ENCODE measurements at regions not wholly inside any gene's neighbourhood (a gene's known extent, or its start where the extent isn't known, plus 50 kb on each side); places are given as distances from the start of the nearest gene placed in this dataset.
A peak's percentile ranks its signal among the peaks of the same experiment; 100 is the strongest.

- Mint-ChIP-seq H3K4me3 (no peak overlapping the region), H3K4me1 (ENCODE audit: low read depth) (no peaks in the 10 kb centered on the region), H3K36me3 (no peaks in the 10 kb centered on the region), H3K27me3 (peaks cover 3% of the 10 kb centered on the region), H3K27ac (no peak overlapping the region), H3K9me3 (no peaks in the 10 kb centered on the region)
- DNase-seq: peak; percentile 26
- CTCF ChIA-PET: no interaction called here
- POLR2A ChIA-PET: no interaction called here
- intact Hi-C loops (cut with micrococcal nuclease): no loop called here
These were observed 367.4 kb upstream of the MYT1L start for GRCh38 chr2:2698182-2699120.

- H3K9me3 Mint-ChIP-seq: no peaks in the 10 kb centered on the region
- intact Hi-C loops (cut with micrococcal nuclease): no loop called here
- peaks cover 3% of the 10 kb centered on the region for H3K27me3 Mint-ChIP-seq
These were observed 365.8 kb upstream of the MYT1L start for GRCh38 chr2:2696733-2697455.

GRCh38 chr2:2696325-2696724 lies 365.2 kb upstream of the MYT1L start:
- no peak for DNase-seq
- Mint-ChIP-seq H3K27ac (no peak overlapping the region), H3K4me1 (ENCODE audit: low read depth) (no peaks in the 10 kb centered on the region), H3K36me3 (no peaks in the 10 kb centered on the region), H3K9me3 (no peaks in the 10 kb centered on the region), H3K4me3 (no peak overlapping the region), H3K27me3 (peaks cover 3% of the 10 kb centered on the region)
- POLR2A ChIA-PET: no interaction called here
- CTCF ChIA-PET: interaction anchor here (0.8 kb wide), 1 partner anchor 616 kb away, joined by 4 read pairs; no protein-coding TSS in a partner anchor
- intact Hi-C loops (cut with micrococcal nuclease): no loop called here

More at GRCh38 chr2:2696733-2697455, 365.8 kb upstream of the MYT1L start:
- POLR2A ChIA-PET: no interaction called here
- H3K27ac Mint-ChIP-seq: no peak overlapping the region
- DNase-seq: no peak
- H3K36me3 Mint-ChIP-seq: no peaks in the 10 kb centered on the region
- CTCF ChIA-PET: interaction anchor here (0.8 kb wide), 1 partner anchor 617 kb away, joined by 4 read pairs; no protein-coding TSS in a partner anchor
- H3K4me3 Mint-ChIP-seq: no peak overlapping the region
- no peaks in the 10 kb centered on the region for H3K4me1 Mint-ChIP-seq (ENCODE audit: low read depth)

DNA sequence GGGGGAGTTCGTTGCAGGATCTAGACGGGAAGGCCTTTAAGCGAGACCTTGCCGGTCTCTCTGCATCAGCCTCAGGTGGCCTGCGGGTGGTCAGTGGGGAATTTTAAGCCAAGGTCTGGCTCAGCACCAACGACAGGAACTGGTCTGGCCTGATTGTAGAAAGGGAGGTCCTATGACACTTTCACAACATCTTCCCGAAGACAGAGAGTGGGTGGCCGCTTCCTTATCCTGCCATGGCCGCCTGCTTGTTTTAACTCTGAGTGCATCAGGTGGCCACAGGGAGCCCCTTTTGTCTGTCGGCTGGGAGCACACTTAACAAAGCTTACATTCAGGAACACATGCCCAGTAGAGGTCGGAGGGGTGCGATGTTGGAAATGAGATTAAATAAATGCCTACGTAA lies 363.7 kb upstream of the MYT1L start:
- POLR2A ChIA-PET: no interaction called here
- Mint-ChIP-seq H3K4me3 (no peak overlapping the region), H3K27ac (no peak overlapping the region), H3K36me3 (no peaks in the 10 kb centered on the region), H3K4me1 (ENCODE audit: low read depth) (peaks cover 7% of the 10 kb centered on the region), H3K9me3 (no peaks in the 10 kb centered on the region), H3K27me3 (peaks cover 3% of the 10 kb centered on the region)
- CTCF ChIA-PET: no interaction called here
- no peak for DNase-seq
- intact Hi-C loops (cut with micrococcal nuclease): no loop called here

DNA sequence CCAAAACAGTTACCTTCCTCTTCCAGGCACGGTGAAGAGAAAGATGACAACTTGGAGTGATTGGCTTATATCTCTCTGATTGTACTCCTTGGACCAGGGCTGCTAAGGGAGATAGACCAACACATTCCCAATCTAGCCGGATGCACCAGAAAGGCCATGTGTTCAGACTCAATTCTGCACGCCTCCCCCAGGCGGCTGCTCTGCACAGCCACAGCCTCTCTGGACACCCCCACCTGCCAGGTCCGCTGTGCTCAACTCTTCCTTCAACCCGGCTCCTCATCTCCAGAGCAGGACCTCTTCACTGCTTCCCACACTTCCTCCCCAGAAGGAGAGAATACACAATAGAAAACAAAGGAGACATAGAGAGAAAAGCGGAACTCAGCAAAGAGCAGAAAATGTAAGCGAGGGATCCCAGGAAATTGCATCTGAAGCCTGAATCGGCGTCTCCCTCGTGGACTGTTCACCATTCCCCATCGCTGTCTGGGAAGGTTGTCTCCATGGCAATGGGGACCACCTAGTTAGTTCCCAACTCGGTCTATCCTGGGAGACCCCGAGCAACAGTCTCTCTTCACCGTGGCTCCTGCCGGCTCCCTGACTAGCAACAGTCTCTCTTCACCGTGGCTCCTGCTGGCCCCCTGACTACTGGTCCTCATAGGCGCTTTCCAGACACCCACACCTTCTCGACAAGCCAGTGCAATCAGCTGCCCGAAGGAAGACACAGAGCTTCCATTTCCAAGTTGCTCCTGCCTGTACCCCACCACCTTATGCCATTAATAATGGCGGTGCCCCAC lies 361.7 kb upstream of the MYT1L start:
- intact Hi-C loops (cut with micrococcal nuclease): no loop called here
- H3K9me3 Mint-ChIP-seq: no peaks in the 10 kb centered on the region
- H3K4me3 Mint-ChIP-seq: no peak overlapping the region
- peaks cover 10% of the 10 kb centered on the region for H3K4me1 Mint-ChIP-seq (ENCODE audit: low read depth)
- no peak overlapping the region for H3K27ac Mint-ChIP-seq
- no peaks in the 10 kb centered on the region for H3K36me3 Mint-ChIP-seq
- H3K27me3 Mint-ChIP-seq: peaks cover 3% of the 10 kb centered on the region
- DNase-seq: no peak
- CTCF ChIA-PET: no interaction called here
- POLR2A ChIA-PET: no interaction called here

- H3K4me1 Mint-ChIP-seq (ENCODE audit: low read depth): peaks cover 14% of the 10 kb centered on the region
- H3K27me3 Mint-ChIP-seq: peaks cover 3% of the 10 kb centered on the region
- no peak for DNase-seq
- no peaks in the 10 kb centered on the region for H3K9me3 Mint-ChIP-seq
- CTCF ChIA-PET: no interaction called here
- intact Hi-C loops (cut with micrococcal nuclease): no loop called here
- H3K4me3 Mint-ChIP-seq: no peak overlapping the region
- no peaks in the 10 kb centered on the region for H3K36me3 Mint-ChIP-seq
- H3K27ac Mint-ChIP-seq: no peak overlapping the region
- POLR2A ChIA-PET: no interaction called here
These were observed 360.3 kb upstream of the MYT1L start for GRCh38 chr2:2691419-2691818.

GRCh38 chr2:2690985-2691384 lies 359.9 kb upstream of the MYT1L start:
- H3K27ac Mint-ChIP-seq: no peak overlapping the region
- ChIA-PET CTCF (no interaction called here), POLR2A (no interaction called here)
- H3K36me3 Mint-ChIP-seq: no peaks in the 10 kb centered on the region
- intact Hi-C loops (cut with micrococcal nuclease): no loop called here
- DNase-seq: no peak
- H3K9me3 Mint-ChIP-seq: no peaks in the 10 kb centered on the region
- peaks cover 18% of the 10 kb centered on the region for H3K4me1 Mint-ChIP-seq (ENCODE audit: low read depth)
- H3K27me3 Mint-ChIP-seq: peaks cover 3% of the 10 kb centered on the region
- H3K4me3 Mint-ChIP-seq: no peak overlapping the region

DNA sequence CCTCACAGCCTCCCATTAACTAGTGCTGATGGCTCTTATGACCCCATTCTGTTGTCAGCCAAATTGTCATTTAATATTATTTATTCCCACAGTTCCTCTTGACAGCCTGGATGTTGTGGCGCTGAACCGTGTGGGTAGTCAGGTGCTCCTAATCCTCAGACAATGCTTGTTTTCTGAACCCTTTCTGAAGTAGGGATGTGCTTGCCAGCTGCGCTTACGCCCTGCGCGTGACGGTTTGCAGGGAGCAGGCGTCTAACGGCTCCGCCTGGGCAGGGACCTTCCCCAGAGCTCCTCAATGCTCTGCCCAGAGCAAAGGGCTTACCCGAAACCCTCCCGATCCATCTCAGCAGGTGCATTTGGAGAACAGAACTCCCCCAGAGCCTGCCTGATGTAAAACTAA lies 358.2 kb upstream of the MYT1L start:
- Mint-ChIP-seq H3K27me3 (no peaks in the 10 kb centered on the region), H3K27ac (no peak overlapping the region), H3K9me3 (no peaks in the 10 kb centered on the region), H3K36me3 (no peaks in the 10 kb centered on the region), H3K4me3 (no peak overlapping the region), H3K4me1 (ENCODE audit: low read depth) (peaks cover 26% of the 10 kb centered on the region)
- POLR2A ChIA-PET: no interaction called here
- DNase-seq: no peak
- CTCF ChIA-PET: no interaction called here
- intact Hi-C loops (cut with micrococcal nuclease): no loop called here

DNA sequence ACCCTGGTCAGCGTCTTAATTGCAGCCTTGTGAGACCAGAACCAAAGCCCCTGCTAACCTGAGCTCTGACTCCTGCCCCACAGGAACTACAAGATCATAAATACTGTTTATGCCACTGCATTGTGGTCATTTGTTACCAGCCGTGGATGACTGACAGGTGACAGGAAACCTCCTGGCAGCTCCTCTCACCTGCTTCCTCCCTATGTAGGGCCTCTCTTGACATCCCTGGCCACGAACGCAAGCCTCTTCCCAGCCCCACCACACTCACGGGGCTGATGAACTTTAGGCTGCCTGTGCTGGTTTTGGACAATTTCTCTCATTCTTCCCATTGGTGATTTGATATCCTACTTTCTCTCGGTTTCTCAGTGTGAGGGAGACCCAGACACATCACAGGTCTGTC lies 357.2 kb upstream of the MYT1L start:
- H3K9me3 Mint-ChIP-seq: no peaks in the 10 kb centered on the region
- intact Hi-C loops (cut with micrococcal nuclease): no loop called here
- H3K4me3 Mint-ChIP-seq: no peak overlapping the region
- no peak overlapping the region for H3K27ac Mint-ChIP-seq
- CTCF ChIA-PET: no interaction called here
- POLR2A ChIA-PET: no interaction called here
- peaks cover 26% of the 10 kb centered on the region for H3K4me1 Mint-ChIP-seq (ENCODE audit: low read depth)
- DNase-seq: no peak
- H3K36me3 Mint-ChIP-seq: no peaks in the 10 kb centered on the region
- H3K27me3 Mint-ChIP-seq: no peaks in the 10 kb centered on the region

DNA sequence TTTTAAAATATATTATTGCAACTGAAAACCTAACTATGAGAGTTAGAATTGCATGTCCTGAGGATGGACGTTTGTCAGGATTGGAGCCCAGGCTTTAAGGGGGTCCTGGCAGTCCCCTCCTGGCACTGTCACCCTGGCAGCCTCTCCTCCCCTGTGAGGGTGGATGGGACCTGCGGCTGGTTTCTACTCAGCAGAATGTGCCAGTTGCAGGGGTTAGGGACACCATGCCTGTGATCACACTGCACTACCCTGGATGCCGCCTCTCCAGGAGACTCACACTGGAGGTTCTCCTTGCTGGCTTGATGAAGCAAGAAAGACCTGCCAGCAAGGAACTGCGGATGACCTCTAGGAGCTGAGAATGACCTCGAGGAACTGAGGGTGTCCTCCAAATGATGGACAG lies 356.7 kb upstream of the MYT1L start:
- CTCF ChIA-PET: no interaction called here
- DNase-seq: no peak
- H3K36me3 Mint-ChIP-seq: no peaks in the 10 kb centered on the region
- intact Hi-C loops (cut with micrococcal nuclease): no loop called here
- H3K27ac Mint-ChIP-seq: no peak overlapping the region
- no peak overlapping the region for H3K4me3 Mint-ChIP-seq
- H3K27me3 Mint-ChIP-seq: no peaks in the 10 kb centered on the region
- POLR2A ChIA-PET: no interaction called here
- no peaks in the 10 kb centered on the region for H3K9me3 Mint-ChIP-seq
- peaks cover 26% of the 10 kb centered on the region for H3K4me1 Mint-ChIP-seq (ENCODE audit: low read depth)

- Mint-ChIP-seq H3K27me3 (peaks cover 6% of the 10 kb centered on the region), H3K27ac (no peak overlapping the region), H3K9me3 (no peaks in the 10 kb centered on the region), H3K36me3 (no peaks in the 10 kb centered on the region), H3K4me1 (ENCODE audit: low read depth) (peaks cover 34% of the 10 kb centered on the region), H3K4me3 (peak overlapping the region; percentile 5)
- ChIA-PET CTCF (no interaction called here), POLR2A (no interaction called here)
- DNase-seq: no peak
- intact Hi-C loops (cut with micrococcal nuclease): no loop called here
These were observed 355.1 kb upstream of the MYT1L start for GRCh38 chr2:2686222-2686621.

DNA sequence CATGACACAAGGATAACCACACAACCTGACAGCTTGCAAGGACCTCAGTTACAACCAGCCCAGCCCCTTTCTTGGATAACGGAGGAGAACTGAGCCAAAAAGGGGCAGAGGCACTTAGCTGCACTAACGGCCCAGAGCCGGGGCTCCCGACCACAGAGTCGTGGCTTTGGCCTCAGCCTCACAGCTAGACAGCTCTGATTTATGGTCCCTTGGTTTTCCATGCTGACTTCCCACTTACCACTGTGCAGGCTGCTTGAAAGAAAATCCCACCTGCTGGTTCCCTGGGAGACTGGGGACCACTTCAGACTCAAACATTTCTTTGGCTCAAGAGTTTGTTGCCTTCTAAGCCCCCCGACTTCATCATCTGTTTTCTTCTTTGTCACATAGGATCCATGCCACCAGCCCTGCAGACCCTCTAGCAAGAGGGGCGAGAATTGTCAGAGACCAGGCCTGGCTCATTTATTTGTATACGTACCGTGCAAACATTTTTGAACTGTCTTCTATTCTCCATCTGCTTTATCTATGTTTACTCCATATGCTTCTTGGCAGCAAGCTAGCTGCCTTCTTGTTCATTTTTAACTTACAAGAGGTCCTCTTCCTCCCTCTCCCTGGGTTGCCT lies 352.6 kb upstream of the MYT1L start:
- H3K9me3 Mint-ChIP-seq: no peaks in the 10 kb centered on the region
- no peaks in the 10 kb centered on the region for H3K36me3 Mint-ChIP-seq
- H3K27me3 Mint-ChIP-seq: peaks cover 7% of the 10 kb centered on the region
- POLR2A ChIA-PET: no interaction called here
- no peak overlapping the region for H3K27ac Mint-ChIP-seq
- intact Hi-C loops (cut with micrococcal nuclease): no loop called here
- H3K4me3 Mint-ChIP-seq: no peak overlapping the region
- CTCF ChIA-PET: no interaction called here
- DNase-seq: no peak
- H3K4me1 Mint-ChIP-seq (ENCODE audit: low read depth): peaks cover 28% of the 10 kb centered on the region

All from activated CD4-positive, alpha-beta memory T cell treated with anti-CD3 and anti-CD28 coated beads for 36 hours (primary cell).